HCT116 (cell line): ENCODE measurements at regions not wholly inside any gene's neighbourhood (a gene's known extent, or its start where the extent isn't known, plus 50 kb on each side); places are given as distances from the start of the nearest gene placed in this dataset.

Experiments
- ATAC-seq: fragments of 200-7000 bp; cut with Tn5 transposase; 2 replicates; pipeline ENCODE4 v1.9.1; 2020; ENCODE audit warnings: mild to moderate bottlenecking, moderate library complexity
- BruUV-seq: library from RNA; stranded (reverse); fragments of 400-500 nt; replicated peaks from 2 replicates; lab custom pipeline; 2021; lab: Mats Ljungman, UMichigan
- CTCF ChIA-PET: fragments of 300-600 bp; sonication (Branson Sonifier 250); formaldehyde crosslinking; loops from one replicate; lab custom pipeline; 2021; ENCODE audit warnings: antibody characterized with exemption; lab: Charles Lee
- POLR2A ChIA-PET: fragments of 300-600, 350-600 bp; sonication (Branson Sonifier 250); formaldehyde crosslinking; loops from one replicate; lab custom pipeline; 2021; ENCODE audit warnings: antibody characterized with exemption; lab: Charles Lee
- RAD21 ChIA-PET, 2 experiments: fragments of 300-600 bp; sonication (Branson Sonifier 250); formaldehyde crosslinking; loops; one replicate each; lab custom pipeline; 2023; ENCODE audit warnings: low total read pairs in 2 of 2; ENCODE audit not compliant: uncharacterized antibody in 2 of 2, unreplicated experiment in 2 of 2, low non-redundant PET in 1 of 2; lab: Charles Lee
- DNase-seq: peaks from one replicate; pipeline ENCODE4 v3.0.0-alpha.2; 2010; ENCODE audit warnings: low read depth, low spot score
- H2AFZ ChIP-seq: fragments of 200-600 bp; shearing (Covaris generic), sonication (generic); 2 replicates; pipeline ENCODE4 v1.6.1; 2017; ENCODE audit warnings: low read depth, mixed run types, mixed read lengths, antibody characterized with exemption, low read length; ENCODE audit not compliant: poor library complexity, severe bottlenecking
- H3K27ac ChIP-seq: 2 replicates; pipeline ENCODE4 v1.5.1; 2012; ENCODE audit warnings: low read depth, low read length
- H3K27me3 ChIP-seq: fragments of 200-600 bp; sonication (generic); 2 replicates; pipeline ENCODE4 v1.6.1; 2016; ENCODE audit warnings: mixed run types, low read length, mixed read lengths; ENCODE audit not compliant: insufficient read depth
- H3K36me3 ChIP-seq, 2 experiments: fragments of 200-500 bp in 1 of 2; fragments of 200-600 bp in 1 of 2; sonication (Bioruptor generic) in 1 of 2; sonication (generic) in 1 of 2; 2 replicates each; pipeline versions ENCODE4 v1.5.1 to v1.6.1; 2014 to 2016; ENCODE audit warnings: low read length in 2 of 2, inconsistent platforms in 1 of 2, mixed read lengths in 1 of 2, mixed run types in 1 of 2; ENCODE audit not compliant: insufficient read depth in 2 of 2, control insufficient read depth in 1 of 2
- H3K4me1 ChIP-seq, 2 experiments: fragments of 200-600 bp in 1 of 2; sonication (generic) in 1 of 2; 2 replicates each; pipeline versions ENCODE4 v1.5.1 to v1.6.1; 2012 to 2017; ENCODE audit warnings: low read length in 2 of 2, inconsistent platforms in 1 of 2, mild to moderate bottlenecking in 1 of 2, mixed read lengths in 1 of 2, mixed run types in 1 of 2, moderate library complexity in 1 of 2; ENCODE audit not compliant: insufficient read depth in 2 of 2, control insufficient read depth in 1 of 2
- H3K4me2 ChIP-seq: fragments of 200-600 bp; sonication (generic); 2 replicates; pipeline ENCODE4 v1.6.1; 2017; ENCODE audit warnings: mixed run types, low read length, mixed read lengths
- H3K4me3 ChIP-seq, 2 experiments: fragments of 200-600 bp in 1 of 2; sonication (generic) in 1 of 2; replicated peaks in 1 of 2; 2 replicates each; pipeline ENCODE4 v1.5.1; 2011 to 2016; ENCODE audit warnings: low read length in 2 of 2, control low read depth in 1 of 2, low read depth in 1 of 2, mild to moderate bottlenecking in 1 of 2, mixed read lengths in 1 of 2, mixed run types in 1 of 2
- H3K79me2 ChIP-seq: fragments of 200-600 bp; sonication (generic); 2 replicates; pipeline ENCODE4 v1.6.1; 2017; ENCODE audit warnings: mild to moderate bottlenecking, mixed run types, low read length, moderate library complexity, mixed read lengths; ENCODE audit not compliant: insufficient read depth
- H3K9ac ChIP-seq: fragments of 200-600 bp; sonication (generic); 2 replicates; pipeline ENCODE4 v1.6.1; 2016; ENCODE audit warnings: low read length, mixed read lengths
- H3K9me2 ChIP-seq: fragments of 200-600 bp; sonication (generic), shearing (Covaris generic); 2 replicates; pipeline ENCODE4 v1.6.1; 2017; ENCODE audit warnings: mixed run types, mild to moderate bottlenecking, moderate library complexity; ENCODE audit not compliant: insufficient read depth
- H3K9me3 ChIP-seq, 2 experiments: fragments of 200-500 bp in 1 of 2; fragments of 200-600 bp in 1 of 2; sonication (Bioruptor generic) in 1 of 2; sonication (generic) in 1 of 2; 2 replicates each; pipeline ENCODE4 v1.6.1; 2014 to 2017; ENCODE audit warnings: low read length in 2 of 2, mixed read lengths in 2 of 2, inconsistent platforms in 1 of 2, low read depth in 1 of 2, mild to moderate bottlenecking in 1 of 2, mixed run types in 1 of 2, moderate library complexity in 1 of 2; ENCODE audit not compliant: control insufficient read depth in 1 of 2, insufficient read depth in 1 of 2
- H4K20me1 ChIP-seq: fragments of 200-600 bp; sonication (generic), shearing (Covaris generic); 2 replicates; pipeline ENCODE4 v1.6.1; 2017; ENCODE audit warnings: mixed run types, mild to moderate bottlenecking, moderate library complexity; ENCODE audit not compliant: insufficient read depth
- ATF3 ChIP-seq: IDR thresholded peaks from 2 replicates; pipeline ENCODE4 v1.6.1; 2012
- CBX3 ChIP-seq: IDR thresholded peaks from 2 replicates; pipeline ENCODE4 v1.6.1; 2012; ENCODE audit warnings: low read depth
- CEBPB ChIP-seq: IDR thresholded peaks from 2 replicates; pipeline ENCODE4 v1.6.1; 2012; ENCODE audit warnings: low read depth
- ELF1 ChIP-seq: IDR thresholded peaks from 2 replicates; pipeline ENCODE4 v1.6.1; 2012; ENCODE audit warnings: low read depth, borderline replicate concordance
- EZH2phosphoT487 ChIP-seq: fragments of 200-600 bp; IDR thresholded peaks from 2 replicates; pipeline ENCODE4 v1.6.1; 2018; ENCODE audit warnings: antibody characterized with exemption, borderline replicate concordance
- JUND ChIP-seq: IDR thresholded peaks from 2 replicates; pipeline ENCODE4 v1.6.1; 2012
- MAX ChIP-seq: IDR thresholded peaks from 2 replicates; pipeline ENCODE4 v1.6.1; 2012
- POLR2A ChIP-seq: IDR thresholded peaks from 2 replicates; pipeline ENCODE4 v1.7.0; 2011; ENCODE audit warnings: borderline replicate concordance; ENCODE audit not compliant: insufficient read depth, insufficient read length; ENCODE audit errors: extremely low read depth
- POLR2AphosphoS5 ChIP-seq: IDR thresholded peaks from 2 replicates; pipeline ENCODE4 v1.6.1; 2011; ENCODE audit warnings: mild to moderate bottlenecking, low read depth, low read length, moderate library complexity
- SP1 ChIP-seq: IDR thresholded peaks from 2 replicates; pipeline ENCODE4 v1.6.1; 2012; ENCODE audit warnings: low read depth
- SRF ChIP-seq: IDR thresholded peaks from 2 replicates; pipeline ENCODE4 v1.6.1; 2012; ENCODE audit warnings: low read depth
- TCF7L2 ChIP-seq: IDR thresholded peaks from 2 replicates; pipeline ENCODE4 v1.7.0; 2011; ENCODE audit warnings: borderline replicate concordance, inconsistent platforms; ENCODE audit not compliant: insufficient read depth, insufficient read length; ENCODE audit errors: extremely low read depth
- ZNF274 ChIP-seq: fragments of 200-500 bp; sonication (Bioruptor generic); IDR thresholded peaks from 2 replicates; pipeline ENCODE4 v1.6.1; 2014; ENCODE audit warnings: mild to moderate bottlenecking, low read depth, low read length, inconsistent platforms
- intact Hi-C: fragments of 100-400 bp; cut with micrococcal nuclease; formaldehyde crosslinking; loops from 2 replicates; pipeline ENCODE4 v1.10.0; 2022

GRCh38 chr9:79014929-79015699 is 556.7 kb upstream of the TLE4 start:
- no peak for TF ChIP-seq CBX3
- TF ChIP-seq POLR2AphosphoS5 = no peak
- TF ChIP-seq SP1 = no peak
- TF ChIP-seq ZNF274 = no peak
- no peak for TF ChIP-seq TCF7L2
- TF ChIP-seq EZH2phosphoT487 = no peak
- no peak for TF ChIP-seq POLR2A
- TF ChIP-seq CEBPB = no peak
- TF ChIP-seq MAX = no peak
- no peak for TF ChIP-seq JUND
- no peak for TF ChIP-seq ELF1
- no peak for TF ChIP-seq ATF3
- TF ChIP-seq SRF = no peak
- TF ChIP-seq, all 23 proteins: peak for 0
- Histone ChIP-seq H3K9me3 (no peaks in the 10 kb centered on the region), H3K27ac (no peak overlapping the region), H3K36me3 (no peaks in the 10 kb centered on the region), H3K9ac (no peak overlapping the region), H4K20me1 (no peaks in the 10 kb centered on the region), H3K4me1 (peaks cover 0 to 9% of the 10 kb centered on the region in 2 experiments; a peak in 1 of 4 replicates), H3K4me2 (no peak overlapping the region), H3K4me3 (no peak overlapping the region), H3K27me3 (no peaks in the 10 kb centered on the region), H3K79me2 (no peaks in the 10 kb centered on the region), H3K9me2 (no peaks in the 10 kb centered on the region), H2AFZ (no peak overlapping the region)
- RAD21 ChIA-PET = no interaction called here
- CTCF ChIA-PET = no interaction called here
- intact Hi-C loops = no loop called here
- no peak for DNase-seq
- POLR2A ChIA-PET = no interaction called here
- no peak for ATAC-seq
- BruUV-seq = no TSS peak
